ENCODE measurements at regions not wholly inside any gene's neighbourhood (a gene's known extent, or its start where the extent isn't known, plus 50 kb on each side); places are given as distances from the start of the nearest gene placed in this dataset.

DNA sequence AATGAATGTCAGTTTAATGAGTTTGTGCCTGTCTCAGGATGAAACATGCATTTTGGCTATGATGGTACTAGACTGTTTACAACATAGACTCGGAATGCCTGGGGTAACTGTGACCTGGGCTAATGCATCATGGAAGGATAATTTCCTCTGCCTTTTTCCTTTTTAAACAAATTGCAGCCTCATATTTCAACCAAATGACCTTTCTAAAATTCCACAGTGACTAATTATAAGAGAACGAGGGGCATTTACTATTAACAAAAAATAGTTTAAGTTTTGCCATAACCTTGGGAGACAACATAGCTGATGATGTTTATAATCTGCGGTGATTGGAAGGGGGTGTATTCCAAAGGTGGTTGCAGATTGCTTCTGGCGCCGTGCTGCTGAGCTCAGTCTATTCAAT lies 1140.5 kb downstream of the GALC start:
- TF ChIP-seq CTCF (conservative IDR thresholded peaks at IDR 0.05) (no peak), ZFX (IDR thresholded peaks at IDR 0.05) (no peak)

Measured in C4-2B (cell line).